T-cell (primary cell): ENCODE measurements at regions not wholly inside any gene's neighbourhood (a gene's known extent, or its start where the extent isn't known, plus 50 kb on each side); places are given as distances from the start of the nearest gene placed in this dataset.
A peak's percentile ranks its signal among the peaks of the same experiment; 100 is the strongest.
"Not testable (repeated sequence)": the region's sequence is repeated elsewhere in the genome, so short reads cannot be mapped to it uniquely, and the experiment has no call there.

Experiments
- ATAC-seq, 4 experiments: fragments of 200-7000 bp in 3 of 4; fragments of 150-1000 bp in 1 of 4; cut with Tn5 transposase; replicated peaks in 1 of 4; 1 replicate in 3 of 4; 2 replicates in 1 of 4; pipeline ENCODE4 v1.10.0; 2021; ENCODE audit warnings: moderate library complexity in 3 of 4, mild to moderate bottlenecking in 2 of 4, moderate number of reproducible peaks in 1 of 4
- CTCF ChIA-PET, 2 donors: fragments of 300-600 bp; sonication (Branson Sonifier 250); formaldehyde crosslinking; loops; one replicate each; lab custom pipeline; 2022; ENCODE audit warnings: antibody characterized with exemption in 2 of 2; lab: Charles Lee
- POLR2A ChIA-PET, 2 donors: fragments of 300-600 bp; sonication (Branson Sonifier 250); formaldehyde crosslinking; loops; one replicate each; lab custom pipeline; 2022; ENCODE audit warnings: antibody characterized with exemption in 2 of 2; lab: Charles Lee
- DNase-seq, 35 experiments: peaks; one replicate each; pipeline versions ENCODE4 v3.0.0 to v3.0.0-alpha.2; 2013 to 2023
- H3K27ac ChIP-seq: one replicate; pipeline ENCODE4 v1.5.1; 2013; ENCODE audit warnings: low read length
- H3K27me3 ChIP-seq, 2 experiments: replicated peaks in 1 of 2; 1 replicate in 1 of 2; 2 replicates in 1 of 2; pipeline versions ENCODE4 v1.6.1 to v1.7.0; 2013; ENCODE audit warnings: low read length in 1 of 2, mixed read lengths in 1 of 2; ENCODE audit not compliant: control insufficient read depth in 2 of 2, insufficient read depth in 2 of 2; ENCODE audit errors: extremely low read depth in 1 of 2
- H3K36me3 ChIP-seq, 2 donors: 1 replicate in 1 of 2; 2 replicates in 1 of 2; pipeline versions ENCODE4 v1.6.1 to v1.7.0; 2013; ENCODE audit warnings: low read length in 1 of 2; ENCODE audit not compliant: control insufficient read depth in 2 of 2, insufficient read depth in 1 of 2; ENCODE audit errors: extremely low read depth in 1 of 2
- H3K4me1 ChIP-seq, 2 experiments: 1 replicate in 1 of 2; 2 replicates in 1 of 2; pipeline versions ENCODE4 v1.6.1 to v1.7.0; 2013; ENCODE audit warnings: low read length in 2 of 2, mixed read lengths in 1 of 2; ENCODE audit not compliant: insufficient read depth in 2 of 2, control insufficient read depth in 1 of 2; ENCODE audit errors: extremely low read depth in 1 of 2
- H3K4me3 ChIP-seq, 2 donors: 1 replicate in 1 of 2; 2 replicates in 1 of 2; pipeline versions ENCODE4 v1.5.1 to v1.7.0; 2013; ENCODE audit warnings: mild to moderate bottlenecking in 2 of 2, low read length in 1 of 2, moderate library complexity in 1 of 2; ENCODE audit not compliant: control insufficient read depth in 1 of 2; ENCODE audit errors: extremely low read depth in 1 of 2
- H3K9me3 ChIP-seq: 2 replicates; pipeline ENCODE4 v1.7.0; 2013
- H3K27ac Mint-ChIP-seq, 2 donors: one replicate each; pipeline ENCODE4 v1.8.0; 2020 to 2021; ENCODE audit warnings: mild to moderate bottlenecking in 2 of 2, mixed read lengths in 2 of 2
- H3K27me3 Mint-ChIP-seq, 2 donors: one replicate each; pipeline ENCODE4 v1.8.0; 2021 to 2022; ENCODE audit warnings: mixed read lengths in 2 of 2
- H3K36me3 Mint-ChIP-seq: one replicate; pipeline ENCODE4 v1.8.0; 2021; ENCODE audit warnings: mixed read lengths
- H3K4me1 Mint-ChIP-seq, 3 donors: one replicate each; pipeline ENCODE4 v1.8.0; 2020 to 2022; ENCODE audit warnings: mixed read lengths in 3 of 3, mild to moderate bottlenecking in 1 of 3
- H3K4me3 Mint-ChIP-seq, 3 donors: one replicate each; pipeline ENCODE4 v1.8.0; 2020 to 2022; ENCODE audit warnings: mild to moderate bottlenecking in 3 of 3, mixed read lengths in 3 of 3, moderate library complexity in 3 of 3
- H3K9me3 Mint-ChIP-seq, 3 donors: one replicate each; pipeline ENCODE4 v1.8.0; 2020 to 2022; ENCODE audit warnings: mixed read lengths in 3 of 3
- WGBS: methylation state at CpG from one replicate; pipeline ENCODE4 v1.1.5; 2013; ENCODE audit warnings: missing lambda C conversion rate; ENCODE audit not compliant: insufficient coverage; 5-methylcytosine and 5-hydroxymethylcytosine counted together

GRCh38 chr1:30438274-30438673 lies 285.1 kb downstream of the MATN1 start:
- H3K4me1 Mint-ChIP-seq, ATAC-seq, H3K27ac ChIP-seq, H3K36me3 Mint-ChIP-seq, H3K9me3 Mint-ChIP-seq, H3K9me3 ChIP-seq, DNase-seq, H3K36me3 ChIP-seq, H3K4me3 Mint-ChIP-seq, CTCF ChIA-PET, H3K4me3 ChIP-seq, H3K4me1 ChIP-seq, H3K27me3 ChIP-seq, H3K27ac Mint-ChIP-seq, POLR2A ChIA-PET: not testable (repeated sequence)
- 87% methylated on average over 6 of the region's 9 CpGs for WGBS
- H3K27me3 Mint-ChIP-seq = peaks cover 0 to 11% of the 10 kb centered on the region in 2 donors

- POLR2A ChIA-PET = no interaction called here
- CTCF ChIA-PET = no interaction called here
- Mint-ChIP-seq H3K4me1 (no peaks in the 10 kb centered on the region), H3K36me3 (no peaks in the 10 kb centered on the region), H3K9me3 (peaks cover 0 to 7% (median 7%) of the 10 kb centered on the region in 3 donors), H3K4me3 (no peak overlapping the region), H3K27me3 (peaks cover 9 to 19% of the 10 kb centered on the region in 2 donors), H3K27ac (no peak overlapping the region)
- H3K4me3 ChIP-seq = no peak overlapping the region
- 54% methylated on average over 5 of the region's 5 CpGs for WGBS
- H3K36me3 ChIP-seq = no peaks in the 10 kb centered on the region
- no peaks in the 10 kb centered on the region for H3K9me3 ChIP-seq
- peaks cover 0 to 7% of the 10 kb centered on the region in 2 experiments for H3K27me3 ChIP-seq
- H3K27ac ChIP-seq = no peak overlapping the region
- DNase-seq = peak in 1 of 35 experiments; percentile 13
- no peak for ATAC-seq
- no peaks in the 10 kb centered on the region for H3K4me1 ChIP-seq
Measured at GRCh38 chr1:30437059-30437576, 286.3 kb downstream of the MATN1 start.

DNA sequence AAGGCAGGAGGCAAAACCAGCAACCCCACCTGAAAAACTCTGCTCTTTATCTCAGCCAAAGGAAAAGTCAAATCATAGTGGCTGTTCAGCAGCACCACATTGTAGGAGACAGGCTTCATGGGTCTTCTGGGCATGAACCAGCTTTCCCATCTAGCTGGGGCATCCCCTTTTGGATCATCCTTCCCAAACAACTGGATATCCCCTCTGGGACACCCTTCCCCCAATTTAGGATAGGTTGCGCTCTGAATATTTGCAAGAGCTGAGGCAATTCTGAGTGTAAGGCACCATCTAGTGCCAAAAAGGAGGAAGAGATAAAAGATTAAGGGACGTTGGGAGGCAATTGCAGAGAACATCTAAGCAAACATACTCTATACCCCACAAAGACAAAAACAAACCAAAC lies 295.8 kb downstream of the MATN1 start:
- H3K4me1 Mint-ChIP-seq = no peaks in the 10 kb centered on the region
- no peaks in the 10 kb centered on the region for H3K36me3 Mint-ChIP-seq
- Histone ChIP-seq H3K27me3 (peaks cover 0 to 16% of the 10 kb centered on the region in 2 experiments), H3K4me3 (no peak overlapping the region), H3K27ac (no peak overlapping the region), H3K9me3 (no peaks in the 10 kb centered on the region), H3K4me1 (no peaks in the 10 kb centered on the region), H3K36me3 (no peaks in the 10 kb centered on the region)
- DNase-seq (no peak), ATAC-seq (no peak)
- ChIA-PET CTCF (no interaction called here), POLR2A (no interaction called here)
- H3K27ac Mint-ChIP-seq = no peak overlapping the region
- peaks cover 48 to 60% of the 10 kb centered on the region in 2 donors for H3K27me3 Mint-ChIP-seq
- H3K9me3 Mint-ChIP-seq = peaks cover 19 to 35% (median 31%) of the 10 kb centered on the region in 3 donors
- H3K4me3 Mint-ChIP-seq = no peak overlapping the region
- no CpG with 5 or more reads among the region's 2 CpGs for WGBS

- POLR2A ChIA-PET = no interaction called here
- Histone ChIP-seq H3K4me1 (no peaks in the 10 kb centered on the region), H3K9me3 (no peaks in the 10 kb centered on the region), H3K27me3 (peaks cover 0 to 22% of the 10 kb centered on the region in 2 experiments), H3K4me3 (no peak overlapping the region), H3K27ac (no peak overlapping the region), H3K36me3 (no peaks in the 10 kb centered on the region)
- Mint-ChIP-seq H3K4me1 (no peaks in the 10 kb centered on the region), H3K9me3 (peaks cover 19 to 35% (median 31%) of the 10 kb centered on the region in 3 donors), H3K36me3 (no peaks in the 10 kb centered on the region), H3K27me3 (peaks cover 45 to 50% of the 10 kb centered on the region in 2 donors), H3K27ac (no peak overlapping the region), H3K4me3 (no peak overlapping the region)
- CTCF ChIA-PET = no interaction called here
- WGBS = 79% methylated on average over 2 of the region's 4 CpGs
- no peak for ATAC-seq
- DNase-seq = no peak
Measured at GRCh38 chr1:30425046-30425445, 298.3 kb downstream of the MATN1 start.

- DNase-seq (no peak), ATAC-seq (no peak)
- Mint-ChIP-seq H3K4me3 (no peak overlapping the region), H3K4me1 (no peaks in the 10 kb centered on the region), H3K9me3 (peaks cover 15 to 26% (median 22%) of the 10 kb centered on the region in 3 donors), H3K27ac (no peak overlapping the region), H3K27me3 (peaks cover 46 to 49% of the 10 kb centered on the region in 2 donors), H3K36me3 (no peaks in the 10 kb centered on the region)
- Histone ChIP-seq H3K27ac (no peak overlapping the region), H3K36me3 (no peaks in the 10 kb centered on the region), H3K27me3 (peaks cover 0 to 22% of the 10 kb centered on the region in 2 experiments), H3K4me1 (no peaks in the 10 kb centered on the region), H3K9me3 (no peaks in the 10 kb centered on the region), H3K4me3 (no peak overlapping the region)
- ChIA-PET POLR2A (no interaction called here), CTCF (no interaction called here)
- no CpG with 5 or more reads among the region's 3 CpGs for WGBS
Measured at GRCh38 chr1:30423570-30423969, 299.8 kb downstream of the MATN1 start.

GRCh38 chr1:30422251-30422650 lies 301.1 kb downstream of the MATN1 start:
- no peak overlapping the region for H3K4me3 Mint-ChIP-seq
- no peaks in the 10 kb centered on the region for H3K36me3 Mint-ChIP-seq
- ChIA-PET POLR2A (interaction anchor here in 1 of 2 donors (0.8 kb wide), 1 partner anchor 1014 kb away, joined by 4 read pairs; no protein-coding TSS in a partner anchor), CTCF (interaction anchor here in 1 of 2 donors (0.5 kb wide), 1 partner anchor 14 kb away, joined by 3 read pairs; no protein-coding TSS in a partner anchor)
- H3K4me3 ChIP-seq = no peak overlapping the region
- WGBS = 50% methylated on average over 2 of the region's 2 CpGs
- no peak overlapping the region for H3K27ac ChIP-seq
- peaks cover 0 to 25% of the 10 kb centered on the region in 2 experiments for H3K27me3 ChIP-seq
- H3K4me1 Mint-ChIP-seq = no peaks in the 10 kb centered on the region
- H3K27me3 Mint-ChIP-seq = peaks cover 42 to 48% of the 10 kb centered on the region in 2 donors
- DNase-seq (peak in 2 of 35 experiments; percentile 0 to 13), ATAC-seq (no peak)
- H3K36me3 ChIP-seq = no peaks in the 10 kb centered on the region
- no peak overlapping the region for H3K27ac Mint-ChIP-seq
- peaks cover 5 to 14% (median 9%) of the 10 kb centered on the region in 3 donors for H3K9me3 Mint-ChIP-seq
- H3K4me1 ChIP-seq = no peaks in the 10 kb centered on the region
- no peaks in the 10 kb centered on the region for H3K9me3 ChIP-seq
